Stimulated activated effector memory CD8-positive, alpha-beta T cell treated with anti-CD3 and anti-CD28 coated beads, Interleukin-12 subunit alpha, Interleukin-12 subunit beta, amount 100 ng/mL, for 72 hours (primary cell): ENCODE measurements at regions not wholly inside any gene's neighbourhood (a gene's known extent, or its start where the extent isn't known, plus 50 kb on each side); places are given as distances from the start of the nearest gene placed in this dataset.
A peak's percentile ranks its signal among the peaks of the same experiment; 100 is the strongest.

ENCODE experiments used
- ATAC-seq: fragments of 150-1000 bp; cut with Tn5 transposase; 2 replicates; pipeline ENCODE4 v1.10.0; 2021
- DNase-seq, 2 donors: peaks; one replicate each; pipeline ENCODE4 v3.0.0; 2021 to 2022; ENCODE audit warnings: low spot score in 2 of 2
- H3K27ac Mint-ChIP-seq: one replicate; pipeline ENCODE4 v1.8.0; 2022; ENCODE audit warnings: mild to moderate bottlenecking, mixed read lengths
- H3K36me3 Mint-ChIP-seq: one replicate; pipeline ENCODE4 v1.8.0; 2022; ENCODE audit warnings: mild to moderate bottlenecking, mixed read lengths
- H3K4me1 Mint-ChIP-seq: one replicate; pipeline ENCODE4 v1.8.0; 2022; ENCODE audit warnings: mixed read lengths
- H3K4me3 Mint-ChIP-seq: one replicate; pipeline ENCODE4 v1.8.0; 2022; ENCODE audit warnings: mild to moderate bottlenecking, mixed read lengths
- H3K9me3 Mint-ChIP-seq: one replicate; pipeline ENCODE4 v1.8.0; 2022; ENCODE audit warnings: mixed read lengths

- Mint-ChIP-seq H3K27ac (no peak overlapping the region), H3K4me1 (peaks cover 18% of the 10 kb centered on the region), H3K9me3 (no peaks in the 10 kb centered on the region), H3K36me3 (no peaks in the 10 kb centered on the region), H3K4me3 (no peak overlapping the region)
- ATAC-seq (no peak), DNase-seq (no peak)
These were observed 195.6 kb downstream of the PIK3R1 start for GRCh38 chr5:68411161-68411560.

GRCh38 chr5:68415177-68416085 is 199.9 kb downstream of the PIK3R1 start:
- H3K36me3 Mint-ChIP-seq = no peaks in the 10 kb centered on the region
- H3K4me1 Mint-ChIP-seq = peaks cover 7% of the 10 kb centered on the region
- ATAC-seq = no peak
- no peak overlapping the region for H3K4me3 Mint-ChIP-seq
- H3K27ac Mint-ChIP-seq = no peak overlapping the region
- no peak for DNase-seq
- no peaks in the 10 kb centered on the region for H3K9me3 Mint-ChIP-seq

DNA sequence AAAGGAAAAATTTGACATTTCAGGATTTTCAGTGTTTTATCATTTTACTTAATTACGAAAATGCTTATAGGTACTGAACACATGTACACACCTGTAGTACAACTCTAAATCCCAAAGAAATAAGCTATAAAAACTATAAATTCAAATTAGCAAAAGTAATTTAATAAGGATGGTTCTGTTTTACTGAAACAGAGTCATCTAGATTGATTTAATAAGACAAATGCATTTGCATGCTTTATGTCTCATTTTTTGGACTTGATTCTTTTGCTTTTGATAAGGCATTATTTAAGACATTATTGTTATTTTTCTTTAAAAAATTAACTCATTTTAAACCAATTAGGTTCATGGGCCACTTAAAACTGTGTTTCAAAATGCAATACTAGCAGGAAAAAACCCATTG is 201.2 kb downstream of the PIK3R1 start:
- Mint-ChIP-seq H3K4me1 (peaks cover 8% of the 10 kb centered on the region), H3K4me3 (no peak overlapping the region), H3K27ac (no peak overlapping the region), H3K9me3 (no peaks in the 10 kb centered on the region), H3K36me3 (peaks cover under 1% of the 10 kb centered on the region)
- no peak for ATAC-seq
- DNase-seq = no peak

- Mint-ChIP-seq H3K36me3 (peaks cover 7% of the 10 kb centered on the region), H3K27ac (no peak overlapping the region), H3K4me1 (peaks cover 23% of the 10 kb centered on the region), H3K4me3 (no peak overlapping the region), H3K9me3 (no peaks in the 10 kb centered on the region)
- DNase-seq (no peak), ATAC-seq (no peak)
These were observed 202.6 kb downstream of the PIK3R1 start for GRCh38 chr5:68418201-68418600.

GRCh38 chr5:68418680-68419079 is 203.1 kb downstream of the PIK3R1 start:
- Mint-ChIP-seq H3K9me3 (no peaks in the 10 kb centered on the region), H3K4me3 (no peak overlapping the region), H3K27ac (no peak overlapping the region), H3K36me3 (peaks cover 7% of the 10 kb centered on the region), H3K4me1 (peaks cover 28% of the 10 kb centered on the region)
- ATAC-seq (no peak), DNase-seq (no peak)

DNA sequence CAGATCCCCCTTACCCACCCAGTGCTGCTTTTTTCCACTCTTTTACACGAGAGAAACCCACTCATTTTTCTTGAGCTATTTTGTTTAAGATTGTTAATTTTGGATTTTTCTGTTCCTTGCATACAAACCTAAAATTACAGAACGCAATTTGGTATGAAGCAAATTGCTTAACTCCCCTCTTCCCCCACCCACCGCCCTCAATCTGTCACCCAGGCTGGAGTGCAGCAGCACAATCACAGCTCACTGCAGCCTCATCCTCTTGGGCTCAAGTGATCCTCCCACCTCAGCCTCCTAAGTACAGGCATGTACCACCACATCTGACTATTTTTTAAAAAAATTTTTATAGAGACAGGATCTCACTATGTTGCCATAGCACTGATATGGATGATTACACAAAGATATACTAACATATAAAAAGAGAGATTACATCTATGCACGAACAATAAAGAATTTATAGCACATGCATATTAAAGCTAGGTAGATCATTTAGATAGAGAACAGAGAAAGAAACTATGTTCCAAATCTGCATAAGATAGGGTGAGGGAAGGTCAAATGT is 203.6 kb downstream of the PIK3R1 start:
- ATAC-seq (no peak), DNase-seq (no peak)
- no peaks in the 10 kb centered on the region for H3K9me3 Mint-ChIP-seq
- H3K27ac Mint-ChIP-seq = no peak overlapping the region
- peaks cover 33% of the 10 kb centered on the region for H3K4me1 Mint-ChIP-seq
- peaks cover 7% of the 10 kb centered on the region for H3K36me3 Mint-ChIP-seq
- no peak overlapping the region for H3K4me3 Mint-ChIP-seq

DNA sequence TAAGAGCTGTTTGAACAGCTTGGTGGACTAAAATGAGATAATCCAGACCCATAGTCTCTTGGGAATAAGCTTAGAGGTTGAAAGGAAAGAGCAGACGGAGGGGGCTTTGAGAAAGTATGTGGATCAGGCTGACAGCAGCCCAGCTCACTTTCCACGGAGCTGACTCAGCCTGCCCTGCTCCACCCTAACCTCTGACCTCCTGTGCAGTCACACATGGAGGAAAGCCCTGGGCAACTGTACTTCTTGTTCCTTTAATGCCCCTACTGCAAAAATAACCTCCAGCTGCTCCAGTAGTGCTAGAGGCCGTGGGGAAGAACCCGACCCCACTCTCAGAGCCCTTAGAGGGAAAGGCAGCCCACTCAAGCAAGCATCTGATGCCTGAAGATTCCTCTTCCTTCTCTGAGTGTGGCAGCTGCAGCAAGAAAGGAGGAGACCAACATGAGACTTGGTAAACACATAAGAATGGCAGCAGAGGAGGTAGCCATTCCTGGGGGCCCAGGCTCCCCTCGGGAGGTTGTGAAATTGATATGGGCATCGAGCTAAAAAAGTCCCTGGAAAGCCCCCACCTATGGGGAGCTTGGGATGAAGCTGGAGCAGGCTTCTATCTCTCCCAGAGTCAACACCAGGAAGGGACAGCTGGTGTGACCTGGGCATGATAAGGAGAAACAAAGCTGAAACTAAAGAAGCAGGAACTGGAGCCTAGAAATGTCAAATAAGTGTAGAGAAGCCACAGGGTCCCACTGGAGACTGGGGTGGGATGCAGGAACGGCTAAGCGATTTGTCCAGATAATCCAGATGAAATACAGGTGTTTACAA is 204.3 kb downstream of the PIK3R1 start:
- Mint-ChIP-seq H3K36me3 (peaks cover 7% of the 10 kb centered on the region), H3K27ac (no peak overlapping the region), H3K9me3 (no peaks in the 10 kb centered on the region), H3K4me1 (peaks cover 40% of the 10 kb centered on the region), H3K4me3 (no peak overlapping the region)
- ATAC-seq (no peak), DNase-seq (no peak)

GRCh38 chr5:68420476-68421344 is 205.2 kb downstream of the PIK3R1 start:
- Mint-ChIP-seq H3K9me3 (no peaks in the 10 kb centered on the region), H3K36me3 (peaks cover 7% of the 10 kb centered on the region), H3K4me1 (peaks cover 41% of the 10 kb centered on the region), H3K27ac (no peak overlapping the region), H3K4me3 (no peak overlapping the region)
- ATAC-seq (no peak), DNase-seq (no peak)

DNA sequence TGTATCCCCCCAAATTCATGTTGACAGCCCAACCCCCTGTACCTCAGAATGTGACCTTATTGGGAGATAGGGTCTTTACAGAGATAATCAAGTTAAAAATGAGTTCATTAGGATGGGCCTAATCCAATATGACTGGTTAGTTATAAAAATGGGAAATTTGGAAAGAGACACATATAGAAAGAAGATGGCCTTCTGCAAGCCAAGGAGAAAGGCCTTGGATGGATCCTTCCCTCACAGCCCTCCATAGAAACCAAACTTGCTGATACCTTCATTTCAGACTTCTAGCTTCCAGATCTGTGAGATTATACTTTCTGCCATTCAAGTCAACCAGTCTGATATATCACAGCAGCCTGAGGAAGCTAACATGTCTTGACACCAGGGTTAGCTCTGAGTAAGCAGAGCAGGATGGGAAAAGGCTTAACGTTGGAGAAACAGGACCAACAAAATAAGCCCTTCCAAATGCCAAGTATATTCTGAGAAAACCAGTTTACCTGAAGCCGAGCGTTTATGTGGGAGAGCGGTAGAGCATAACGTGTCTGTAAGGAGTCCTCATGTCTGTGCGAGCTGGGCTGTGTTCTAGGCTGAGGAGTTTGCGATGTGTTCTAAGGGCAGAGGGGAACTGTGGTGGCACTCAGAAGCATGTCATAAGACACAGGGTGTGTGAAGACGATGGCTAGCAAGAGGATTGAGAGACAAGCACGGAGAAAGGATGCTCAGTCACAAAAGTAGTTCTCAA is 206.1 kb downstream of the PIK3R1 start:
- Mint-ChIP-seq H3K4me1 (peaks cover 47% of the 10 kb centered on the region), H3K4me3 (no peak overlapping the region), H3K9me3 (no peaks in the 10 kb centered on the region), H3K36me3 (peaks cover 7% of the 10 kb centered on the region), H3K27ac (no peak overlapping the region)
- no peak for ATAC-seq
- no peak for DNase-seq

- peaks cover 50% of the 10 kb centered on the region for H3K4me1 Mint-ChIP-seq
- H3K9me3 Mint-ChIP-seq = no peaks in the 10 kb centered on the region
- peak; percentile 88 for ATAC-seq
- no peak for DNase-seq
- peaks cover 7% of the 10 kb centered on the region for H3K36me3 Mint-ChIP-seq
- H3K27ac Mint-ChIP-seq = peak overlapping the region; percentile 0
- H3K4me3 Mint-ChIP-seq = peak overlapping the region; percentile 2
These were observed 207.7 kb downstream of the PIK3R1 start for GRCh38 chr5:68423154-68423811.

DNA sequence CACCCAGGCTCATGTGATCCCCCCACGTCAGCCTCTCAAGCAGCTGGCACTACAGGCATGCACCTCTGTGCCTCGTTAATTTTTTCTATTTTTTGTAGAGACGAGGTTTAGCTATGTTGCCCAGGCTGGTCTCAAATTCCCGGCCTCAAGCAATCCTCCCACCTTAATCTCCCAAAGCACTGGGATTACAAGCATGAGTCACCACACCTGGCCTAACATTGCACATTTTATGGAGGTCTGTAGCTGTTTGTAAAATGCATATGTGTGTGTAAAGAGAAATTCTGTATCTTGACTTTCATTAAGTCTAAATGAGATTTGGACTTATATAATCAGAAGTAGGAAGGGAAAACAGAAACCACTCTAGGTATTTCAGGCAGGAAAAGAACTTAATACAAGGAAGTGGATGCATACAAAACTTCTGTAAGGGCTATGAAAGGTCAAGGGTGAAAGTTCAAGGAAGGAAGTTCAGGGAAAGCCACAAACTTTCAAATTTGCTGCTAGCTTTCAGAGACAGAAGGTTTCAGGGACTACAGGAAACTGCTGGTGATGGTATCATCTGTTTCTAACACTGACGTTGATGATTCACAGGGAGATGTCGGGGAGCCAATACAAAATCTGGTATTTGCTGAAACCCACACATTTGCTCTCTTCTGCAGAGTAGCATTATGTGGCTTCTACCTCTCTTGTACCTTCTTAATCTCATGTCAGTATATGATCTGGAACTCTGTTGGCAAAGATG is 209.4 kb downstream of the PIK3R1 start:
- Mint-ChIP-seq H3K27ac (no peak overlapping the region), H3K4me3 (no peak overlapping the region), H3K9me3 (no peaks in the 10 kb centered on the region), H3K36me3 (peaks cover 7% of the 10 kb centered on the region), H3K4me1 (peaks cover 50% of the 10 kb centered on the region)
- ATAC-seq (peak; percentile 87), DNase-seq (no peak)

- Mint-ChIP-seq H3K4me1 (peaks cover 60% of the 10 kb centered on the region), H3K27ac (no peak overlapping the region), H3K4me3 (no peak overlapping the region), H3K36me3 (peaks cover 7% of the 10 kb centered on the region), H3K9me3 (no peaks in the 10 kb centered on the region)
- no peak for DNase-seq
- no peak for ATAC-seq
These were observed 211.0 kb downstream of the PIK3R1 start for GRCh38 chr5:68426586-68426985.

DNA sequence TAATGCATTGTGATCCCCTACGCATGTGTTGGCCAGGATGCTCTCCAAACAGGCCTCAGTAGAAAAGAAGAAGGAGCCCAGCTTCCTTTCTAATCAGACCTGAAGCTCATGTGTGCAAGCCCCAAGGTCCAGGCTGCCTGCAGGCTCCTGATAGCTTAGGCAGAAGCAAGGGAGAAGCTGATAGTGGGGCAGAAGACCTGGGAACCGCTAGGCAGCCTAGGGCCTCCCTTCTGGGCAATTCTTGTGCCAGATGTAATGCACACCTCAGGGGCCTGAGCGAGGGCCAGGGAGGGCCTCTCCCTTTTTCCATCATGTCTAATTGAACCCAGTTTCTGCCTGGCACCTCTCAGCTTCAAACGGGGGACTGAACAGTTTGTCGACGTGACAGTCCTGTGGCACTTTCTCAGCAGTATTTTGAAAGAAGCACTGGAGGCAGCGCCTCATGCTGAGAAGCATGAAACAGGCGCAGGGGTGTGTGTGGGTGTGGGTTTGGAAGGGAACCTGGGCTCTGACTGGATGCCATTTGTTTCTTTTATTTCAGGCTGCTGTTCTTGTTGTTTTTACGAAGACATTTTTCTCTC is 212.8 kb downstream of the PIK3R1 start:
- DNase-seq (no peak), ATAC-seq (no peak)
- Mint-ChIP-seq H3K4me1 (peaks cover 59% of the 10 kb centered on the region), H3K4me3 (no peak overlapping the region), H3K9me3 (no peaks in the 10 kb centered on the region), H3K27ac (no peak overlapping the region), H3K36me3 (no peaks in the 10 kb centered on the region)
